ENCODE measurements at regions not wholly inside any gene's neighbourhood (a gene's known extent, or its start where the extent isn't known, plus 50 kb on each side); places are given as distances from the start of the nearest gene placed in this dataset.

DNA sequence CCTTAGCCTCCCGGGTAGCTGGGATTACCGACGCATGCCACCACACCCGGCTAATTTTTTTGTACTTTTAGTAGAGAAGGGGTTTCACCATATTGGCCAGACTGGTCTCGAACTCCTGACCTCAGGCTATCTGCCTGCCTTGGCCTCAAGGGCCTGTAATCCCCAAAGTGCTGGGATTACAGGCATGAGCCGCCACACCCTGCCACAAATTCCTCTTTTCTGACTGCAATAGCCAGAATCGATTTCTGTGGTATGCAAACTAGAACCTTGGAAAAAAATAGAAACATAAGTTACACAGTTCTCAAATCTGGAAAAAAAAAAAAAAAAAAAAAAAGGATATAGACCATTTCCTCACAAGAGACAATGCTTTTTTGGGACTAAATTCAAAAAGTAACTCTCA, 184.6 kb upstream of the EGLN3 start:
- DNase-seq (ENCODE audit: low read depth, low spot score): no peak

DNA sequence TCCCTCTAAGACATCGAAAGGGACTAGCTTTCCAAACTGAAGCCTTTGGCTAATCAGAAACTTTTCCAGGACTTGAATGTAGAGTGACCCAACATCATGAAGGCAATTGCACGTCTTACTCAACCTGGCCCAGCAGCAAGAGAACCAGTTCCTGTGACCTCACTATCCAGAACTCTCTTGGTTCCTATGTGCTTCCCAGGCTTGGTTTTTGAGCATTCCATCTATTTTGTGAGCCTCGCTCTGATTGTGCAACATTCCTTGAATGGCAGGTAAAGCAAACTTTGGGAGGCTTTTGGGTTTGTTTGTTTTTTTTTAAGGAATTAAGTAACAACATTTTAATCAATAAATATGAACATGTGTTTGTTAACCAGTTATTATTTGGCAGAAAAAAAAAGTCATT, 183.6 kb upstream of the EGLN3 start:
- no peak for DNase-seq (ENCODE audit: low read depth, low spot score)

DNA sequence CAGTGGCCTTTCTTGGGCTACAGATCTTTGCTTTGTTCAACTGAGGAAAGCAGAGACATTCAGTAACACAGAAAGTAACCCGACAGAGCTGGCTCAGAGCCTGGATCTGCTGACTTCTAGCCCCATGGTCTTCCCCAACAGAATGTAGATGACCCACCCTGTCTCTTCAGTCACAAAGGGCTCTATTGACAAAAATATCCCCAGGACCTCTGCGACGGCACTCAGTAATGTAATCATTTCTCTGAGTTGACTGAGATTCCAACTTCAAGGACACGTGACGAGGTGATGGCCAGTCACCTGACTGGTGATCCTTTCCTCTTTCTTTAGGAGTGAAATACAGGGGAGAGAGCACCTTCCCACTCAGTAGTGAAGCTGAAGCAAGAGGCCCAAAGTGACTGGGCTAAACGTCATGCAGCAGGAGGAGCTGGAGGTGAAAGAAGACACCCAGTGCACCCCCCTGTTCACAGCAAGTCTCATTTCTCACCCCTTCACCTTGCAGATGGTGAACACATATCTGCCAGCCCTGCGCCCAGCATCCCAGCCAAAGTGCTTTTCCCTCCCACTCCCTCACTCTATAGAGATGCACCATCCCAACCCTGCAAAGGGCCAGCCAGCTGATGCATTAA, 179.2 kb upstream of the EGLN3 start:
- DNase-seq (ENCODE audit: low read depth, low spot score): no peak

DNA sequence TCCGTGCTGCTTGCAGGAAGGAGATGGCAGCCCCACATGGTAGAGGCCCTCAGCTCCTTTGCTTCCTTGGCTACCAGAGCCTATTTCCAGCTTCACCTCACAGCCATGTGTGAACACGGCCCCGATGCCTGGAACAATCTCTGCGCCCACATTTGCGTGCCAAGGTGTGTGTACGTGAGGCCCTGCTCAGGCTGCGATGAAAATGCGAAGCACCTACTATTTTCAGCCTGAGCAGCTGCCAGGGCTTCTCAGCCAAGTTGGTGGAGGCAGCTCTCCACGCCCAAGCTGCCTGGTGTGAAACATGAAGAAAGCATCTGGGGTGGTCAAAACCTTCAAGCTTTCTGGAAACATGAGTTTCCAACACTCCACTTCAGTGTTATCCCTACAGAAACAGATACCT, 177.8 kb upstream of the EGLN3 start:
- no peak for DNase-seq (ENCODE audit: low read depth, low spot score)

- DNase-seq (ENCODE audit: low read depth, low spot score): no peak
These were observed 175.7 kb upstream of the EGLN3 start for GRCh38 chr14:34126586-34126985.

- no peak for DNase-seq (ENCODE audit: low read depth, low spot score)
These were observed 173.7 kb upstream of the EGLN3 start for GRCh38 chr14:34124585-34124984.

- DNase-seq (ENCODE audit: low read depth, low spot score): no peak
These were observed 171.8 kb upstream of the EGLN3 start for GRCh38 chr14:34122650-34123049.

GRCh38 chr14:34122081-34122480, 171.2 kb upstream of the EGLN3 start:
- DNase-seq (ENCODE audit: low read depth, low spot score): no peak

GRCh38 chr14:34120185-34120977, 169.5 kb upstream of the EGLN3 start:
- no peak for DNase-seq (ENCODE audit: low read depth, low spot score)

DNA sequence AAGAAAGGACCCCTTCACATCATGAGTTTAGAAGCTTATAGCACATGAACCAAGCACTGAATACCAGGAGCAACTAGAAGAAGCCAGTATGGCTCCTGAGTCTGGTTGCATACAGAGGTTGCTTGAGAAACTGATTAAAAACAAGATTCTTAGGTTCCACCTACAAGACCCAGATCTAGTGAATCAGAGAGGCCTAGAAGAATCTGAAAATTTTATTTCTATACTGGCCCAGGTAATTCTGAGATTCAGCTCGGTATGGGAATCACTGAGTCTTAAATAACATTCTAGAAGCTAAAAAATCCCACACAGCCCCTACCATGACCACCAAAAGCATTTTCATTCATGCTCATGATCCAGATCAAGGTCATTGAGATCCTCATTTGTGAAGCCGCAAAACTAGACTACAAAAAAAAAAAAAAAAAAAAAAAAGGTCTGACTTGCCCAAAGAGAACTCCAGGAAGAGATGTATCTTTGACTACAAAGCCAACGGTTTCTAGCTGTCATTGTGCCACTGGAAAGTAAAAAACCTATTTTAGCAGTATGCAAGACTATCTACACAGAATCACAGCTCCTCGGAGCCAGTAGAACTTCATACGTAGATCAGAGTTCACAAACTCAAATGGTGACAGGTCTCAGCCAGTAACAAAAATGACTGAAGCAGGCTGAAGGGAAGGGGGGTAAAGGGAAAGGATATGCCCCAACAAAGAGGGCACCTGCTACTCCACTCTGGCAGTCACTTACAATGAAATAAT, 168.4 kb upstream of the EGLN3 start:
- DNase-seq (ENCODE audit: low read depth, low spot score): no peak

DNA sequence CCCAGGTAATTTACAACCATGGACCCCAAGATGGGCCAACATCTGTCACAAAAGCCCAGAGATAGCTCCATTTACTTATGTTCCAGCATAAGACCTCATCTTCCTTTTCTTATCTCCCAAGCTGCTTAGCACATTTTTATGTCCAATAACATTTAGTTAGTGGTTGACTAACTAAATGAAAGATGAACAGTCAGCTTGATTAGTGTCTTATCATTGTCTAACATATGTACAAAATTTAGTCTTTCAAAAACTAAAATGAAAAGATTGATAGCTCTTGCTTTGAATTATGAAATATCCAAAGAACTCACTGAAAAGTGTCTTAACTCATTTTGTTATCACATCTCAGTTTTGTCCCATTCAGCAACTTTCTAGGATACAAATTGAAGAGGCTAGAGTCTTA, 163.1 kb upstream of the EGLN3 start:
- DNase-seq (ENCODE audit: low read depth, low spot score): no peak

DNA sequence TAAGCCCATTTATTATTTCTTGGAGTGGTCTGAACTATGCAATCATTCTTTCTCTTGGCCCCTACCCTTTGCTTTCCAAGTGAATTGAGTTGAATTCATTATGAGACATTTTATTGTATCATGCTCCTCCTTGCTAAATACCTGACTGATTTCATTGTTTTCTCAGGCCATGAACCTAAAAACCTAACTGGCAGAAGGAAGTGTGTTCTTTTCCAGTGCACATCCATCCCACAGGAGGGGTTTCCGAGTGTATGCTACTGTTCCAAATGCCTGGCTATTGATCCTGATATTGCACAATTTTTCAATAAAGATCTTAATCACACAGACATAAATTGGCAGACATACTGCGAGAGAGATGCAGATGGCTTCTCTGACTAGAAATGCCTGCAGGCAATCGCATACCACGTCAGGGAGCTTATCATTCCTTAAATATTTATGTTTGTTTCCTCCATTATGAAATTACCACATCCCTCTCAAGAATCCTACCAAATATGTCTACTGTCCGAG, 162.2 kb upstream of the EGLN3 start:
- DNase-seq (ENCODE audit: low read depth, low spot score): peak; percentile 79

- no peak for DNase-seq (ENCODE audit: low read depth, low spot score)
These were observed 161.1 kb upstream of the EGLN3 start for GRCh38 chr14:34111953-34112352.

GRCh38 chr14:34111505-34111904, 160.6 kb upstream of the EGLN3 start:
- DNase-seq (ENCODE audit: low read depth, low spot score): no peak

DNA sequence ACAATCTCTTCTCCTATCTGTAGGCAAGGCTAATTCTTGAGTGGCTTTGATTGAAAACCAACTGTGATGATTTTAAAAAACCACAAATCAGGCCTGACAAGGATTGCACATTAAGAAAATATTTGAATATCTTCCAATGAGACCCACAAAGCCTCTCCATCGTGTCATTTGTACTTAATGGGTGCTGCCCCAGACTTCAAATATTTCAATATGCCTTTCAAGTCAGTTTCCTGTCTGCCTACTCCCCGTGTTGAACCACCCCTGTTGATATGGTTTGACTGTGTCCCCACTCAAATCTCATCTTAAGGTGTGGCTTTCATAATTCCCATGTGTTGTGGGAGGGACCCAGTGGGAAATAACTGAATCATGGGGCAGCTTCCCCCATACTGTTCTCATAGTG, 159.7 kb upstream of the EGLN3 start:
- peak; percentile 60 for DNase-seq (ENCODE audit: low read depth, low spot score)

DNA sequence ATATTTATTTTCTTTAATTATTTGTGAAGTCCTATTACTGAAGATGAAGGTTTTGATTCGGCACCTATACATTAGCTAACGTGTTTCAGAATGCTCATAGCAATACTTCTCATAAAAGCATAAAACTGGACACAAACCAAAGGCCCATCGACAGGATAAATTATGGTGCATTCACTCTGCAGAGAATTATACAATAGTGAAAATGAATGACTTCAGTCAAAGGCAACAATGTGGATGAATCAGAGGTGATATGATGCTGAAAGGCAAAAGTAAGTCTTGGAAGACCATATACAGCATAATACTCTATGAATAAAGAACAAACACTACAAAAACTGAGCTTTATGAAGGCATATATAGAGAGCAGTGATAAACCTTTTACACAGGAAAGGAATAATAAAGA, 156.6 kb upstream of the EGLN3 start:
- DNase-seq (ENCODE audit: low read depth, low spot score): no peak

DNA sequence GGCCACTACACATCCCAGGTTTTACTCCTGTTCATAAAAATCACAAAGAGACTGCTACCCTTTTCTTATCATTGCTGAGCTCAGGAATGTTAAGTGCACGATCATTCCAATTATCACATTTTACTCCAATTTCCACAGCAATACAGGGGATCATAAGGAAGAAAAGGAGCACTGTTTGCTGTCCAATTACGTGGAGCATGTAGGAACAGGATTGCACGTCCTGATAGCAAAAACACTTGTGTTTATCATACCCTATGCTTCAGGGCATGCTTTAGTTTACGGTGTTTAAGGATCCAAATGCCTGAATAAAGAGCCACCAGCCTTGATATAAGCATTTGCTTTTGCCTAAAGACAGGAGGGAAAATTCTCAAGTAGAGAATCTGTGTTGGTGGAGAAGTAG, 155.4 kb upstream of the EGLN3 start:
- no peak for DNase-seq (ENCODE audit: low read depth, low spot score)

DNA sequence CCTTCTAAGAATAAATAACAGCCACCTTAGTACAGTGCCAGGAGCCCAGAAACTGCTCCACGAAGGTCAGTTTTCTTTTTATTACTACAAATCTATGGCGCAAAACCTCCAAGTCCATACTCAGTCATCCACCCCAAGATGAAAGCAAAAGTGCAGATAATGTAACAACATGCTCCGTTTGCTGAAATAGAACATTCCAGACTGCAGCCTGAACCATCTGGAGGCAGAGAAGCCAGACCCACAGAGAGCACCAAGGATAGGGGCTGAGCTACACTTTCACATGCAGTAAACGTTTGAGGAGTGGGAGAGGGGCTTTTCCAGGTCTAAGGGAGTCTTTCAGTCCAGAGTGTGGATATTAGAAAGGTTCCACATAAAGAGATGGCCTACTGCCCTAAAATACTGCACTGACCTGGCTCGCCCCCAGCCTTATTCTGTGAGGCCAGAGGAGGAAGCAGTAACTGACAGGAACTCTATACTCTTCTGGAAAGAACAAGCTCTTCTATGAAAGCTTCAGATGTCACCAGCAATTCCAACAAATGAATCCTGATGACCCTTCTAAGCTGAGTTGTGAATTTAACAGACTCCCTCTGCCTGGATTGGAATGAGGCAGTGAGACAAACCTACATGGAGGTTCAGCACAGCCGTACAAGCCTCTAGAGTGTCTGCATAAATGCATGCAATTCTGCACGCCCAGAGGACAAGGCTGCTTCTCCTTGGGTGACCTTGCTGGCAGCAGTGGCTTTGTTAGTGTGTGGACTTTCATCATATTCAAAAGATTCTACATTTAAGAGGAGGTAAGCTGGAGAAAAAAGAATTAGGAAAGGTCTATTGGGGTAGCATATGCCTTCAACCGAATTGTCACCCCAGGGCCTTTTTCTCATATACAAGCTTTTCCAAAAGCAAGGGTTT, 153.9 kb upstream of the EGLN3 start:
- DNase-seq (ENCODE audit: low read depth, low spot score): no peak

DNA sequence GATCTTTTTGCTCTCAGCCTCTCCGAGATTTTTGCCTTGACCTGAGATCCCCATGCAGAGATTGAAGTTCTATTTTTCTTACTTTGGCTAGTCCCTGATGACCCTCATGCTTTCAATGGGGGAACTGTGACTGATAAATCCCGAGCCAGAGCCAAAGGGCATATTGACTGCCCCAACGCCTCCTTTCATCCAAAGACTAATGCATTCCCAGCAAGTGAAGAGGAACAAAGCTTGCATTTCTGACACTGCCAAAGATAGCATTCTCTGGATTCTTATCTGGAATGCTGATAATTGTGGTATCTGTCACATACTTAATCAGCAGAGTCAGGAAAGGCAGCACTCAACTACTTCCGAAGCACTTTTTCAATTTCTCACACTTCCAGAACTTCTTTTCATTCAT, 152.3 kb upstream of the EGLN3 start:
- DNase-seq (ENCODE audit: low read depth, low spot score): no peak

DNA sequence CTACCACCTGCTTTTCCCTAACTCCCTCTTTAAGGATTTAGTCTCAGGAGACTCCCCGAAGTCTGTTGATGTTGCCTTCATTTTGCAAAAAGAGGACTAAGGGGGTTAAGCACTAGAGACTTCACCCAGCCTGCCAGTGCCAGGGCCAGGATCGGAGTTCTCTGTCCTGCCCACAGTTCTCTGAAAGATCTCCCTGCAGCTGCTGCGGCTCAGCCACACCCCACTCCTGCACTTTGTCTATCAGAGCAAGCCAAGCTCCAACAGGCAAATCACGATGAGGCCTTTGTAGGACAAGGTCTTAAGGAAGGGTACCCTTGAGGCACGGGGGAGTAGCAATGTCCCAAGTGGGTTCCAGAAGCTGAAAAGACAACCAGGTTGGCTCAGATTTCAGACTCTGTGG, 148.8 kb upstream of the EGLN3 start:
- no peak for DNase-seq (ENCODE audit: low read depth, low spot score)

- no peak for DNase-seq (ENCODE audit: low read depth, low spot score)
These were observed 148.1 kb upstream of the EGLN3 start for GRCh38 chr14:34098985-34099349.

Data from astrocyte of the hippocampus (primary cell).